Endodermal cell (in vitro differentiated cells): ENCODE measurements at regions not wholly inside any gene's neighbourhood (a gene's known extent, or its start where the extent isn't known, plus 50 kb on each side); places are given as distances from the start of the nearest gene placed in this dataset.

ENCODE experiments used
- DNase-seq: peaks from one replicate; pipeline ENCODE4 v3.0.0-alpha.2; 2017
- H3K27ac ChIP-seq: 2 replicates; pipeline ENCODE4 v1.5.1; 2013; ENCODE audit warnings: mild to moderate bottlenecking, low read depth, low read length, moderate library complexity
- H3K27me3 ChIP-seq: 2 replicates; pipeline ENCODE4 v1.6.1; 2013; ENCODE audit warnings: mild to moderate bottlenecking, low read length, moderate library complexity; ENCODE audit not compliant: insufficient read depth, control insufficient read depth, poor library complexity, severe bottlenecking
- H3K36me3 ChIP-seq: 2 replicates; pipeline ENCODE4 v1.7.0; 2013; ENCODE audit warnings: mild to moderate bottlenecking, low read length, moderate library complexity; ENCODE audit not compliant: control insufficient read depth, insufficient read depth
- H3K4me1 ChIP-seq: one replicate; pipeline ENCODE4 v1.7.0; 2013; ENCODE audit warnings: low read length; ENCODE audit not compliant: control insufficient read depth, insufficient read depth
- H3K4me3 ChIP-seq: 2 replicates; pipeline ENCODE4 v1.5.1; 2013; ENCODE audit warnings: mild to moderate bottlenecking, low read length, moderate library complexity
- H3K9ac ChIP-seq: 2 replicates; pipeline ENCODE4 v1.6.1; 2013; ENCODE audit warnings: mild to moderate bottlenecking, low read length, moderate library complexity; ENCODE audit not compliant: poor library complexity, severe bottlenecking; ENCODE audit errors: extremely low read depth
- H3K9me3 ChIP-seq: 2 replicates; pipeline ENCODE4 v1.6.1; 2013; ENCODE audit warnings: mild to moderate bottlenecking, low read length, moderate library complexity; ENCODE audit not compliant: control insufficient read depth
- H3K27ac Mint-ChIP-seq: 2 replicates; pipeline ENCODE4 v1.8.0; 2020; ENCODE audit warnings: mixed read lengths
- H3K27me3 Mint-ChIP-seq: 2 replicates; pipeline ENCODE4 v1.8.0; 2021; ENCODE audit warnings: mild to moderate bottlenecking, mixed read lengths; ENCODE audit not compliant: insufficient read depth
- H3K36me3 Mint-ChIP-seq: 2 replicates; pipeline ENCODE4 v1.8.0; 2020; ENCODE audit warnings: low read depth, mixed read lengths
- H3K4me1 Mint-ChIP-seq: 2 replicates; pipeline ENCODE4 v1.8.0; 2020; ENCODE audit warnings: mixed read lengths
- H3K4me3 Mint-ChIP-seq: 2 replicates; pipeline ENCODE4 v1.8.0; 2020; ENCODE audit warnings: mild to moderate bottlenecking, moderate library complexity, mixed read lengths
- H3K9me3 Mint-ChIP-seq: 2 replicates; pipeline ENCODE4 v1.8.0; 2020; ENCODE audit warnings: mild to moderate bottlenecking, mixed read lengths
- CTCF ChIP-seq: fragments of 200-600 bp; sonication (generic); conservative IDR thresholded peaks from 2 replicates; pipeline ENCODE4 v1.5.0; 2021; ENCODE audit warnings: antibody characterized with exemption, mild to moderate bottlenecking
- WGBS, 2 experiments: methylation state at CpG; one replicate each; pipeline versions ENCODE4 v1.1.5 to v1.1.7; 2013; ENCODE audit warnings: missing lambda C conversion rate in 2 of 2, mixed read lengths in 1 of 2; ENCODE audit not compliant: insufficient coverage in 1 of 2, insufficient read length in 1 of 2; 5-methylcytosine and 5-hydroxymethylcytosine counted together

DNA sequence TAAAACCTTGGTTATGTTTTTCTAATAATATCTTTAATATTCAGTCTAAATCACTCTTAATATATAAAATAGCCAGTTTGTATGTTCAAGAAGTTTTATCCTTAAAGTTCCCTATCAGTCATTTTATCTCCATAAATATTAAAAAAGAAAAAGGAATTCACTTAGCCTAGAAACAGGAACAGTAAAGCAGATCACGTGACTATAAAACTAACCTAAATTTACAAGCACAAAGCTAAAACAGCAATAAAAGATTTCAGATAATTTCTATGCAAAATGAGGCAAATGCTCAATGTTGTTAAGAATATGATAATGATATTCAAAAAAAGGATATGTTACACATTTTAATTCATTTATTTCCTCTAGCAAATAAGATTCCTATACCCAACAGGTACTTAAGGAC is 57.1 kb upstream of the TNIP3 start:
- H3K27ac ChIP-seq, result no peak overlapping the region
- H3K36me3 ChIP-seq, result no peaks in the 10 kb centered on the region
- H3K27me3 ChIP-seq, result no peaks in the 10 kb centered on the region
- no peak for TF ChIP-seq CTCF
- Mint-ChIP-seq H3K27me3 (no peaks in the 10 kb centered on the region), H3K36me3 (no peaks in the 10 kb centered on the region), H3K4me1 (peaks cover 21% of the 10 kb centered on the region), H3K27ac (no peak overlapping the region), H3K9me3 (no peaks in the 10 kb centered on the region), H3K4me3 (no peak overlapping the region)
- no peak overlapping the region for H3K9ac ChIP-seq
- whole genome bisulfite sequencing, 2 experiments, result 80% methylated on average over 1 of the region's 1 CpG; no CpG with 5 or more reads in 1 of the 2 experiments
- no peak overlapping the region for H3K4me3 ChIP-seq
- DNase-seq, result no peak
- H3K4me1 ChIP-seq, result peaks cover 3% of the 10 kb centered on the region
- H3K9me3 ChIP-seq, result no peaks in the 10 kb centered on the region

DNA sequence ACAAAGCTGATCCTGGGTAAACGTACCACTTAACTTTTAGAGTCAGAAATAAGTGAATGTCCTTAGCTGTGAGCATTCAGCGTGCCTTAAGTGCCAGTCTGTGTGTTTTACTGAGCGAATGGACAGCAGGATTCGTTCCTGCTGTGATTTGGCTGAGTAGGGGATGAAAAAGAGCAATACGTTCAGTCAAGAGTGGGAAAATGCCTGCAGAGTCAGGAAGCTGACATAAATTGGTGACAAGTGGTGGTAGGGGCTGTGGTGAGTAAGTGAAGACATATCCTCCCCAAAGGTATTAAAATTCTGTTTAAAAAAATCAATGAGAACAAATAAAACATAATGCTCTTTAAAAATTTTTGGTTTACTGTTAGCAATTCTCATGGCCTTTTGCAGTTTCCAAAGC is 56.6 kb upstream of the TNIP3 start:
- Mint-ChIP-seq H3K9me3 (no peaks in the 10 kb centered on the region), H3K36me3 (no peaks in the 10 kb centered on the region), H3K4me3 (no peak overlapping the region), H3K27me3 (no peaks in the 10 kb centered on the region), H3K4me1 (peaks cover 17% of the 10 kb centered on the region), H3K27ac (no peak overlapping the region)
- TF ChIP-seq CTCF, result no peak
- H3K9ac ChIP-seq, result no peak overlapping the region
- no peaks in the 10 kb centered on the region for H3K36me3 ChIP-seq
- H3K4me1 ChIP-seq, result peaks cover 3% of the 10 kb centered on the region
- peak; percentile 58 for DNase-seq
- no peak overlapping the region for H3K4me3 ChIP-seq
- no peak overlapping the region for H3K27ac ChIP-seq
- no peaks in the 10 kb centered on the region for H3K9me3 ChIP-seq
- WGBS, 2 experiments, result 45 to 56% methylated on average over 3 to 5 of the region's 5 CpGs
- H3K27me3 ChIP-seq, result no peaks in the 10 kb centered on the region

DNA sequence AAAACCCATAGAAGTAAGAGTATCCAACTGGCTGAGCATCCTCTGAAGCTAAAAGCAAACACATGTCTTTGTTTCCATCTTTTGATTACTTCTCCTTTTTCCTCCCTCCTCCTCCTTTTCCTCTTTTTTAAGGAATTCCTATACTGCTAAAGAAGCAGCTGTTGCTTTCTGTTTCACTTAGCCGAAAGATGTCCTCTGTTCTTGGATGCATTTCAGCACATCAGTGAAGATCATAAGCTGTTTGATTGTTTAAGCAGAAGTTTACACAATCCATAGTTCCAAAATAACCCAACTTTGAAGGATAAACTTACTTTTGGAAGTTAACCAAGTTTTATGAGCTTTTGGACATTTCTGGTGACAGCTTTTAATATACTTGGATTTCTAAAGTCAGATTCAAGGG is 55.1 kb upstream of the TNIP3 start:
- Mint-ChIP-seq H3K27ac (no peak overlapping the region), H3K4me3 (no peak overlapping the region), H3K27me3 (no peaks in the 10 kb centered on the region), H3K9me3 (no peaks in the 10 kb centered on the region), H3K4me1 (peaks cover 11% of the 10 kb centered on the region), H3K36me3 (no peaks in the 10 kb centered on the region)
- DNase-seq, result no peak
- no peak for TF ChIP-seq CTCF
- Histone ChIP-seq H3K27me3 (no peaks in the 10 kb centered on the region), H3K4me1 (peaks cover 3% of the 10 kb centered on the region), H3K9me3 (no peaks in the 10 kb centered on the region), H3K4me3 (no peak overlapping the region), H3K9ac (no peak overlapping the region), H3K27ac (no peak overlapping the region), H3K36me3 (no peaks in the 10 kb centered on the region)
- WGBS, 2 experiments, result 81% methylated on average over 1 of the region's 1 CpG; no CpG with 5 or more reads in 1 of the 2 experiments
